Body of pancreas (tissue), 4 donors: ENCODE measurements at regions not wholly inside any gene's neighbourhood (a gene's known extent, or its start where the extent isn't known, plus 50 kb on each side); places are given as distances from the start of the nearest gene placed in this dataset.

Source experiments
- ATAC-seq: fragments of 150-250 bp; one replicate; pipeline ENCODE4 v1.9.1; 2016
- DNase-seq, 4 donors: peaks; one replicate each; pipeline ENCODE4 v3.0.0-alpha.2; 2019
- H3K27ac ChIP-seq, 4 donors: fragments of 200-600 bp; sonication (generic); 1 replicate in 3 of 4; 2 replicates in 1 of 4; pipeline versions ENCODE4 v1.5.1 to v1.6.1; 2016 to 2019; ENCODE audit warnings: mild to moderate bottlenecking in 1 of 4, mixed read lengths in 1 of 4, moderate library complexity in 1 of 4
- H3K27me3 ChIP-seq, 2 donors: fragments of 200-600 bp; sonication (generic); one replicate each; pipeline ENCODE4 v1.6.0; 2016; ENCODE audit warnings: mild to moderate bottlenecking in 1 of 2
- H3K36me3 ChIP-seq, 2 donors: fragments of 200-600 bp; sonication (generic); replicated peaks in 1 of 2; 2 replicates each; pipeline ENCODE4 v1.5.1; 2016; ENCODE audit warnings: low read depth in 2 of 2; ENCODE audit not compliant: insufficient read depth in 1 of 2
- H3K4me1 ChIP-seq: fragments of 200-600 bp; sonication (generic); one replicate; pipeline ENCODE4 v1.6.0; 2016
- H3K4me3 ChIP-seq, 2 donors: fragments of 200-600 bp; sonication (generic); 1 replicate in 1 of 2; 2 replicates in 1 of 2; pipeline ENCODE4 v1.5.1; 2016 to 2019
- H3K9me3 ChIP-seq, 3 donors: fragments of 200-600 bp; sonication (generic); 1 replicate in 2 of 3; 2 replicates in 1 of 3; pipeline ENCODE4 v1.5.1; 2016
- CTCF ChIP-seq, 7 experiments: fragments of 450-650 bp in 4 of 7; fragments of 200-600 bp in 3 of 7; sonication (generic) in 3 of 7; IDR thresholded peaks; one replicate each; pipeline ENCODE4 v1.5.1; 2016 to 2019; ENCODE audit warnings: antibody characterized with exemption in 7 of 7
- POLR2A ChIP-seq, 3 donors: fragments of 450-650 bp; IDR thresholded peaks; one replicate each; pipeline ENCODE4 v1.6.1; 2016; ENCODE audit warnings: antibody characterized with exemption in 3 of 3, mild to moderate bottlenecking in 2 of 3
- WGBS, 2 donors: methylation state at CpG; one replicate each; pipeline ENCODE4 v1.1.5; 2017; 5-methylcytosine and 5-hydroxymethylcytosine counted together
- intact Hi-C: fragments of 100-400 bp; cut with DNase I; formaldehyde crosslinking; loops from one replicate; pipeline ENCODE4 v1.15.1; 2023

GRCh38 chr6:165045631-165046030 lies 263.8 kb downstream of the C6orf118 start:
- no peak for ATAC-seq
- intact Hi-C loops: no loop called here
- no peaks in the 10 kb centered on the region for H3K36me3 ChIP-seq
- H3K4me3 ChIP-seq: no peak overlapping the region
- H3K4me1 ChIP-seq: no peaks in the 10 kb centered on the region
- peaks cover 0 to 7% (median 0%) of the 10 kb centered on the region in 3 donors for H3K9me3 ChIP-seq
- H3K27me3 ChIP-seq: no peaks in the 10 kb centered on the region
- TF ChIP-seq CTCF (IDR thresholded peaks at IDR 0.05) (no peak), POLR2A (IDR thresholded peaks at IDR 0.05) (no peak)
- H3K27ac ChIP-seq: no peak overlapping the region
- 26 to 29% methylated on average over 2 of the region's 2 CpGs for WGBS, 2 donors
- no peak for DNase-seq

GRCh38 chr6:165042912-165043311 lies 266.5 kb downstream of the C6orf118 start:
- no peak for TF ChIP-seq POLR2A (IDR thresholded peaks at IDR 0.05)
- TF ChIP-seq CTCF (IDR thresholded peaks at IDR 0.05): no peak
- WGBS, 2 donors: 64 to 80% methylated on average over 2 of the region's 2 CpGs
- no peak overlapping the region for H3K4me3 ChIP-seq
- DNase-seq: no peak
- H3K4me1 ChIP-seq: no peaks in the 10 kb centered on the region
- H3K27ac ChIP-seq: no peak overlapping the region
- no peaks in the 10 kb centered on the region for H3K9me3 ChIP-seq
- intact Hi-C loops: no loop called here
- ATAC-seq: no peak
- no peaks in the 10 kb centered on the region for H3K36me3 ChIP-seq
- no peaks in the 10 kb centered on the region for H3K27me3 ChIP-seq

GRCh38 chr6:165040440-165040839 lies 269.0 kb downstream of the C6orf118 start:
- intact Hi-C loops: no loop called here
- no peak for DNase-seq
- no peak for ATAC-seq
- H3K36me3 ChIP-seq: no peaks in the 10 kb centered on the region
- no peaks in the 10 kb centered on the region for H3K27me3 ChIP-seq
- no peak overlapping the region for H3K4me3 ChIP-seq
- H3K27ac ChIP-seq: no peak overlapping the region
- no peak for TF ChIP-seq POLR2A (IDR thresholded peaks at IDR 0.05)
- no peak for TF ChIP-seq CTCF (IDR thresholded peaks at IDR 0.05)
- no peaks in the 10 kb centered on the region for H3K9me3 ChIP-seq
- no peaks in the 10 kb centered on the region for H3K4me1 ChIP-seq
- WGBS, 2 donors: 66 to 68% methylated on average over 1 of the region's 1 CpG

- no peak for ATAC-seq
- intact Hi-C loops: no loop called here
- H3K4me1 ChIP-seq: no peaks in the 10 kb centered on the region
These were observed 275.1 kb downstream of the C6orf118 start for GRCh38 chr6:165034271-165034741.

GRCh38 chr6:165031502-165031901 lies 277.9 kb downstream of the C6orf118 start:
- no peak for DNase-seq
- intact Hi-C loops: no loop called here
- WGBS, 2 donors: 48 to 64% methylated on average over 7 of the region's 7 CpGs
- no peaks in the 10 kb centered on the region for H3K4me1 ChIP-seq
- H3K27ac ChIP-seq: no peak overlapping the region
- no peaks in the 10 kb centered on the region for H3K36me3 ChIP-seq
- no peak for ATAC-seq
- no peak for TF ChIP-seq CTCF (IDR thresholded peaks at IDR 0.05)
- TF ChIP-seq POLR2A (IDR thresholded peaks at IDR 0.05): no peak
- no peaks in the 10 kb centered on the region for H3K9me3 ChIP-seq
- no peak overlapping the region for H3K4me3 ChIP-seq
- no peaks in the 10 kb centered on the region for H3K27me3 ChIP-seq

More at GRCh38 chr6:165034271-165034741, 275.1 kb downstream of the C6orf118 start:
- no peak for DNase-seq
- no peaks in the 10 kb centered on the region for H3K36me3 ChIP-seq
- WGBS, 2 donors: 47% methylated on average over 4 of the region's 4 CpGs
- no peak overlapping the region for H3K27ac ChIP-seq
- no peaks in the 10 kb centered on the region for H3K9me3 ChIP-seq
- no peak overlapping the region for H3K4me3 ChIP-seq
- TF ChIP-seq POLR2A (IDR thresholded peaks at IDR 0.05): no peak
- no peaks in the 10 kb centered on the region for H3K27me3 ChIP-seq
